LNCAP (cell line): ENCODE measurements at regions not wholly inside any gene's neighbourhood (a gene's known extent, or its start where the extent isn't known, plus 50 kb on each side); places are given as distances from the start of the nearest gene placed in this dataset.

ENCODE experiments used
- CTCF ChIP-seq: fragments of 450-650 bp; IDR thresholded peaks from 2 replicates; pipeline ENCODE4 v1.5.1; 2017; ENCODE audit warnings: mild to moderate bottlenecking

- no peak for TF ChIP-seq CTCF
These were observed 254.0 kb downstream of the MATN1 start for GRCh38 chr1:30469426-30469825.

- no peak for TF ChIP-seq CTCF
These were observed 256.3 kb downstream of the MATN1 start for GRCh38 chr1:30467101-30467500.

- TF ChIP-seq CTCF: no peak
These were observed 256.8 kb downstream of the MATN1 start for GRCh38 chr1:30466610-30467009.

GRCh38 chr1:30466026-30466425 lies 257.4 kb downstream of the MATN1 start:
- TF ChIP-seq CTCF: no peak

- no peak for TF ChIP-seq CTCF
These were observed 258.3 kb downstream of the MATN1 start for GRCh38 chr1:30465096-30465495.

- TF ChIP-seq CTCF: no peak
These were observed 259.2 kb downstream of the MATN1 start for GRCh38 chr1:30464187-30464617.

- TF ChIP-seq CTCF: no peak
These were observed 260.5 kb downstream of the MATN1 start for GRCh38 chr1:30462826-30463425.

- no peak for TF ChIP-seq CTCF
These were observed 261.2 kb downstream of the MATN1 start for GRCh38 chr1:30462166-30462565.
